ENCODE measurements at regions not wholly inside any gene's neighbourhood (a gene's known extent, or its start where the extent isn't known, plus 50 kb on each side); places are given as distances from the start of the nearest gene placed in this dataset.
A peak's percentile ranks its signal among the peaks of the same experiment; 100 is the strongest.

DNA sequence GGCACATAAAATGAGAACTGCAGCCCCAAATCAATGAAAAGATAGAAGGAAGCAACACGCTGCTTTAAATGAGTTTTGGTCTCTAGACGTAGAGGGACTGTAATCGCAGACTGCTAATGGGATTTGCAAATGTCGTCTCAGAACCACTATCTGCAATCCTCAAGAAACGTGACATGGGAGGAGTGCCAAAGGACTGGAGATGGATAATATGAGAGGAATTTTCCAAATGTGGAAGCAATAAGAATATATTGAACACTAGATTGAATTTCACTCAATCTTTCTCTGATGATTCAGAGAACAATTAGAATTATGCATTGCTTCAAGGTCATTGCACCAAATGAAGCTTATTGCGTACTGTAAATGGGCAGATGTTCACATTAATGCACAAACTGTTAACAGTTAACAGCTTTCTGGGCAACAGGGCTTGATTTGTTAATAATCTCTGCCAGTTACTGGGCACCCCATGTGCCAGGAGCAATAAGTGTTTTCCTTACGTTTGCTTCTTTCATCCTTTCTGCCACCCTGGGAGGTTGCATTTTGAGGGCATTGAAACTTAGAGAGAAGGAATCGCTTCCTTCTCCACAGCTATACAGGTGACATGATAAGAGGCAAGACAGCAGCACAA is 62.8 kb upstream of the WASF3 start:
- Mint-ChIP-seq H3K9me3 (ENCODE audit: unreplicated experiment) (no peaks in the 10 kb centered on the region), H3K36me3 (ENCODE audit: insufficient read depth, unreplicated experiment) (no peaks in the 10 kb centered on the region), H3K27ac (ENCODE audit: low read depth, unreplicated experiment) (no peak overlapping the region), H3K27me3 (ENCODE audit: insufficient read depth, unreplicated experiment) (peaks cover 17% of the 10 kb centered on the region), H3K4me3 (ENCODE audit: unreplicated experiment) (no peak overlapping the region), H3K4me1 (ENCODE audit: insufficient read depth, unreplicated experiment) (peaks cover 17% of the 10 kb centered on the region)
- no TSS peak for BruUV-seq (replicated peaks)
- intact Hi-C loops (cut with micrococcal nuclease): loop anchor here (5.0 kb wide), 1 partner anchor 63 kb away; the partner anchor contains the start of gene WASF3
- no peak for DNase-seq (ENCODE audit: unreplicated experiment)
- TF ChIP-seq, protein P1, sequence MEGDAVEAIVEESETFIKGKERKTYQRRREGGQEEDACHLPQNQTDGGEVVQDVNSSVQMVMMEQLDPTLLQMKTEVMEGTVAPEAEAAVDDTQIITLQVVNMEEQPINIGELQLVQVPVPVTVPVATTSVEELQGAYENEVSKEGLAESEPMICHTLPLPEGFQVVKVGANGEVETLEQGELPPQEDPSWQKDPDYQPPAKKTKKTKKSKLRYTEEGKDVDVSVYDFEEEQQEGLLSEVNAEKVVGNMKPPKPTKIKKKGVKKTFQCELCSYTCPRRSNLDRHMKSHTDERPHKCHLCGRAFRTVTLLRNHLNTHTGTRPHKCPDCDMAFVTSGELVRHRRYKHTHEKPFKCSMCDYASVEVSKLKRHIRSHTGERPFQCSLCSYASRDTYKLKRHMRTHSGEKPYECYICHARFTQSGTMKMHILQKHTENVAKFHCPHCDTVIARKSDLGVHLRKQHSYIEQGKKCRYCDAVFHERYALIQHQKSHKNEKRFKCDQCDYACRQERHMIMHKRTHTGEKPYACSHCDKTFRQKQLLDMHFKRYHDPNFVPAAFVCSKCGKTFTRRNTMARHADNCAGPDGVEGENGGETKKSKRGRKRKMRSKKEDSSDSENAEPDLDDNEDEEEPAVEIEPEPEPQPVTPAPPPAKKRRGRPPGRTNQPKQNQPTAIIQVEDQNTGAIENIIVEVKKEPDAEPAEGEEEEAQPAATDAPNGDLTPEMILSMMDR (IDR thresholded peaks at IDR 0.05; ENCODE audit: unreplicated experiment): no peak
- ChIA-PET POLR2A (no interaction called here), CTCF (interaction anchor here (0.5 to 7.4 kb wide), 10 partner anchors 12 to 351 kb away, joined by 3 to 64 read pairs (median 3); partner anchors contain the start of gene WASF3)

DNA sequence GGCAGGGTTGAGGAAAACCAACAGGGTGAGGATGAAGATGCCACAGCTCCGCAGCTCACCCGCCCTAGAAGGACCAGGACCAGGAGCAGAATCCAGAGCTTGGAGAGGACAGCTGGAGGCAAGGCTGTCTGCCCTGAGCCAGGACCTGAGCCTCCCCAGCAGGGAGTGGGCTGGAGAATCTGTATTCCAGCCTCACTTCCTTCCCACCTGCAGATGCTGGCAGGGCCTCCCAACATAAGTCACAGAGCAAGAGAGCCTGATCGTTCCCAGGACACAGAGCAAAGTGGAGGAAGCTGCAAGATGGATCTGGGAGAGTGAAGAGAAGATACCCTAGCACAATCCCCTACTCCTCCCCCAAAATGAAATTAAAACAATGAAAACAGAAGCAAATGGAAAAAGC is 61.7 kb upstream of the WASF3 start:
- no peak overlapping the region for H3K4me3 Mint-ChIP-seq (ENCODE audit: unreplicated experiment)
- ChIA-PET CTCF (interaction anchor here (0.6 to 7.4 kb wide), 17 partner anchors 13 to 868 kb away, joined by 3 to 64 read pairs (median 3); no protein-coding TSS in a partner anchor), POLR2A (no interaction called here)
- no peak overlapping the region for H3K27ac Mint-ChIP-seq (ENCODE audit: low read depth, unreplicated experiment)
- peaks cover 6% of the 10 kb centered on the region for H3K27me3 Mint-ChIP-seq (ENCODE audit: insufficient read depth, unreplicated experiment)
- H3K9me3 Mint-ChIP-seq (ENCODE audit: unreplicated experiment): no peaks in the 10 kb centered on the region
- BruUV-seq (replicated peaks): no TSS peak
- no peak for DNase-seq (ENCODE audit: unreplicated experiment)
- H3K36me3 Mint-ChIP-seq (ENCODE audit: insufficient read depth, unreplicated experiment): no peaks in the 10 kb centered on the region
- TF ChIP-seq, protein P1 (IDR thresholded peaks at IDR 0.05; ENCODE audit: unreplicated experiment): no peak
- intact Hi-C loops (cut with micrococcal nuclease): loop anchor here (1.0 to 5.0 kb wide), 3 partner anchors 62 to 309 kb away; partner anchors contain the start of gene WASF3
- H3K4me1 Mint-ChIP-seq (ENCODE audit: insufficient read depth, unreplicated experiment): peaks cover 17% of the 10 kb centered on the region

DNA sequence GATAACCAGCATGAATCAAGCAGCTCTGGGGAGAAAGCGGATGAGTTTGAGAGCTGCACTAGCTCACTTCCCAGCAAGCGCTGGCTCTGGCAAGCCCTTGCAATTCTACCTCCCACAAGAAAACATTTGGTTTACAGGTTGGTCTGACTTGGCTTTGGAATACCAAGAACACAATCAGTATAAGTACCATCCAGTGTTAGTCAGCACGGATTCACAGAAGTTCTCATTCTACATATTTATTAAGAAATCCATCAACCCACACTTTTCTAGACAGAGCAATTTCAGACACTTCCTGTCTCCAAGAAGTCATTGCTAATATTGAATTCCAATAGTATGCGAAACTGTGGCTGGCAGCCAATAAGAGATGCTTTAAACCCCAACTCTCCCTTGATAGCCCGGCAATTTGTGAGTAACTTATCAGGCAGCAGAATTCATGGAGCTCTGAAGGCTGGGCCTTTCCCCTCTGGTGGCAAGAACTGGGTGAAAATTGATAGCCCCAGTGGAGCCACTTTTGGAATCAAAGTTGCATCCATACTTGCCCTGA is 59.4 kb upstream of the WASF3 start:
- no peak overlapping the region for H3K27ac Mint-ChIP-seq (ENCODE audit: low read depth, unreplicated experiment)
- intact Hi-C loops (cut with micrococcal nuclease): loop anchor here (5.0 kb wide), 1 partner anchor 59 kb away; the partner anchor contains the start of gene WASF3
- H3K27me3 Mint-ChIP-seq (ENCODE audit: insufficient read depth, unreplicated experiment): no peaks in the 10 kb centered on the region
- DNase-seq (ENCODE audit: unreplicated experiment): peak; percentile 27
- TF ChIP-seq, protein P1 (IDR thresholded peaks at IDR 0.05; ENCODE audit: unreplicated experiment): no peak
- H3K4me3 Mint-ChIP-seq (ENCODE audit: unreplicated experiment): no peak overlapping the region
- ChIA-PET POLR2A (interaction anchor here (0.6 to 1.0 kb wide), 2 partner anchors 313 to 344 kb away, joined by 3 to 5 read pairs; no protein-coding TSS in a partner anchor), CTCF (interaction anchor here (0.6 to 7.4 kb wide), 8 partner anchors 10 to 313 kb away, joined by 3 to 64 read pairs (median 5); no protein-coding TSS in a partner anchor)
- H3K9me3 Mint-ChIP-seq (ENCODE audit: unreplicated experiment): no peaks in the 10 kb centered on the region
- H3K36me3 Mint-ChIP-seq (ENCODE audit: insufficient read depth, unreplicated experiment): no peaks in the 10 kb centered on the region
- no TSS peak for BruUV-seq (replicated peaks)
- peaks cover 17% of the 10 kb centered on the region for H3K4me1 Mint-ChIP-seq (ENCODE audit: insufficient read depth, unreplicated experiment)
